C4-2B (cell line): ENCODE measurements at regions not wholly inside any gene's neighbourhood (a gene's known extent, or its start where the extent isn't known, plus 50 kb on each side); places are given as distances from the start of the nearest gene placed in this dataset.

Experiments
- ZFX ChIP-seq: fragments of 450-650 bp; IDR thresholded peaks from 2 replicates; pipeline ENCODE4 v1.6.1; 2017
- TF ChIP-seq, protein P1 (sequence below): fragments of 450-650 bp; conservative IDR thresholded peaks from 2 replicates; pipeline ENCODE4 v1.5.1; 2017; ENCODE audit warnings: mild to moderate bottlenecking

DNA sequence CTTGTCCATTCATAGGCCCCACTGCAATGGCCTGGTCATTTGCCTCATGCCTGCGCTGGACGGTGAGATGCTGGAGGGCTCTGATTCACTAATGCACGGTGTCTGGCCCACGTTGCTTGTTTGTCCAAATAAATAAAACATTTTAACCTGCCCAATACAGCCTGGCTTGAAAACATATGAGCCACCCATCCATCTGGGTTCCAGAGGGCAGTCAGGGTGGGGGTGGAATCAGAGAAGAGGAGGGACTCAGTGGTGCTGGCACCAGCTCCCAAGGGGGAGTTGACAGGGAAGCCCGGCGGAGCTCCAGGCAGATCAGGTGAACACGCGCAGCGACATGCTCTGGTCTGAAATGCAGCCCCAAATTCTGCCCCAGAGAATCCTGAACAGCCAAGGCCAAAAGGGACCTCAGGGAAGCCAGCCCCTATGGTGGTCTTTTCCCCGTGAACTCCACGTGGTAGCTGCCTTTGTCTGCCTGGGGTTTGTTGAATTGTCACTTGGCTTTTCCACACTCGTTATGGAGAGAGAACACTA, 265.2 kb downstream of the UACA start:
- TF ChIP-seq, protein P1, sequence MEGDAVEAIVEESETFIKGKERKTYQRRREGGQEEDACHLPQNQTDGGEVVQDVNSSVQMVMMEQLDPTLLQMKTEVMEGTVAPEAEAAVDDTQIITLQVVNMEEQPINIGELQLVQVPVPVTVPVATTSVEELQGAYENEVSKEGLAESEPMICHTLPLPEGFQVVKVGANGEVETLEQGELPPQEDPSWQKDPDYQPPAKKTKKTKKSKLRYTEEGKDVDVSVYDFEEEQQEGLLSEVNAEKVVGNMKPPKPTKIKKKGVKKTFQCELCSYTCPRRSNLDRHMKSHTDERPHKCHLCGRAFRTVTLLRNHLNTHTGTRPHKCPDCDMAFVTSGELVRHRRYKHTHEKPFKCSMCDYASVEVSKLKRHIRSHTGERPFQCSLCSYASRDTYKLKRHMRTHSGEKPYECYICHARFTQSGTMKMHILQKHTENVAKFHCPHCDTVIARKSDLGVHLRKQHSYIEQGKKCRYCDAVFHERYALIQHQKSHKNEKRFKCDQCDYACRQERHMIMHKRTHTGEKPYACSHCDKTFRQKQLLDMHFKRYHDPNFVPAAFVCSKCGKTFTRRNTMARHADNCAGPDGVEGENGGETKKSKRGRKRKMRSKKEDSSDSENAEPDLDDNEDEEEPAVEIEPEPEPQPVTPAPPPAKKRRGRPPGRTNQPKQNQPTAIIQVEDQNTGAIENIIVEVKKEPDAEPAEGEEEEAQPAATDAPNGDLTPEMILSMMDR: no peak
- no peak for TF ChIP-seq ZFX
